ENCODE measurements at regions not wholly inside any gene's neighbourhood (a gene's known extent, or its start where the extent isn't known, plus 50 kb on each side); places are given as distances from the start of the nearest gene placed in this dataset.

- TF ChIP-seq EZH2phosphoT487 (IDR thresholded peaks at IDR 0.05; ENCODE audit: insufficient read depth, low read depth) (no peak), EZH2 (IDR thresholded peaks at IDR 0.05; ENCODE audit: insufficient read depth, poor library complexity, severe bottlenecking) (no peak)
These were observed 387.8 kb upstream of the THBS1 start for GRCh38 chr15:39192979-39193560.
